PC-9 (cell line): ENCODE measurements at regions not wholly inside any gene's neighbourhood (a gene's known extent, or its start where the extent isn't known, plus 50 kb on each side); places are given as distances from the start of the nearest gene placed in this dataset.

Experiments
- BruUV-seq: library from RNA; stranded (reverse); fragments of 400-500 nt; replicated peaks from 2 replicates; lab custom pipeline; 2021; lab: Mats Ljungman, UMichigan
- CTCF ChIA-PET: fragments of 300-600 bp; sonication (Branson Sonifier 250); formaldehyde crosslinking; loops from one replicate; lab custom pipeline; 2022; ENCODE audit warnings: antibody characterized with exemption; lab: Charles Lee
- POLR2A ChIA-PET: fragments of 300-600 bp; sonication (Branson Sonifier 250); formaldehyde crosslinking; loops from one replicate; lab custom pipeline; 2022; ENCODE audit warnings: antibody characterized with exemption; ENCODE audit not compliant: unreplicated experiment; lab: Charles Lee
- DNase-seq, 2 experiments: peaks; one replicate each; pipeline versions ENCODE4 v3.0.0 to v3.0.0-alpha.2; 2015 to 2022; ENCODE audit warnings: mixed read lengths in 1 of 2
- H2AFZ ChIP-seq: fragments of 200-600 bp; sonication (generic); 2 replicates; pipeline ENCODE4 v1.8.1; 2017; ENCODE audit warnings: antibody characterized with exemption
- H3F3A ChIP-seq: fragments of 200-600 bp; sonication (generic); 2 replicates; pipeline ENCODE4 v1.8.1; 2017; ENCODE audit warnings: antibody characterized with exemption, mild to moderate bottlenecking, low read depth; ENCODE audit not compliant: insufficient read depth
- H3K27ac ChIP-seq: fragments of 200-600 bp; sonication (generic); 2 replicates; pipeline ENCODE4 v1.6.1; 2016; ENCODE audit warnings: mixed run types
- H3K27me3 ChIP-seq: fragments of 200-600 bp; sonication (generic); 2 replicates; pipeline ENCODE4 v1.6.1; 2016; ENCODE audit warnings: low read depth, mixed run types; ENCODE audit not compliant: insufficient read depth
- H3K36me3 ChIP-seq: fragments of 200-600 bp; sonication (generic); 2 replicates; pipeline ENCODE4 v1.6.1; 2016; ENCODE audit warnings: low read depth, mixed run types
- H3K4me1 ChIP-seq: fragments of 200-600 bp; sonication (generic); replicated peaks from 2 replicates; pipeline ENCODE4 v1.6.1; 2016; ENCODE audit warnings: mixed run types; ENCODE audit not compliant: insufficient read depth
- H3K4me2 ChIP-seq: fragments of 200-600 bp; sonication (generic); 2 replicates; pipeline ENCODE4 v1.6.1; 2017; ENCODE audit warnings: mixed run types
- H3K4me3 ChIP-seq: fragments of 200-600 bp; sonication (generic); 2 replicates; pipeline ENCODE4 v1.6.1; 2016; ENCODE audit warnings: mixed run types
- H3K79me2 ChIP-seq: fragments of 200-600 bp; sonication (generic); 2 replicates; pipeline ENCODE4 v1.6.1; 2017; ENCODE audit warnings: low read depth, mixed run types
- H3K9me2 ChIP-seq: fragments of 200-600 bp; sonication (generic); 2 replicates; pipeline ENCODE4 v1.8.1; 2017; ENCODE audit warnings: mild to moderate bottlenecking; ENCODE audit not compliant: insufficient read depth
- H3K9me3 ChIP-seq: fragments of 200-600 bp; sonication (generic); 2 replicates; pipeline ENCODE4 v1.8.1; 2016; ENCODE audit warnings: low read depth; ENCODE audit not compliant: insufficient read depth
- H4K20me1 ChIP-seq: fragments of 200-600 bp; sonication (generic); 2 replicates; pipeline ENCODE4 v1.8.1; 2017; ENCODE audit not compliant: insufficient read depth
- CTCF ChIP-seq: fragments of 200-600 bp; sonication (generic); conservative IDR thresholded peaks from 2 replicates; pipeline ENCODE4 v1.6.1; 2017; ENCODE audit warnings: mixed run types, antibody characterized with exemption, mild to moderate bottlenecking, moderate library complexity
- EZH2 ChIP-seq: fragments of 200-600 bp; sonication (generic); IDR thresholded peaks from 2 replicates; pipeline ENCODE4 v1.8.0; 2017; ENCODE audit warnings: antibody characterized with exemption, low read depth
- intact Hi-C: fragments of 100-400 bp; cut with micrococcal nuclease; formaldehyde crosslinking; loops from one replicate; pipeline ENCODE4 v1.10.0; 2022; ENCODE audit not compliant: unreplicated experiment

- no peak for DNase-seq
- ChIA-PET CTCF (no interaction called here), POLR2A (no interaction called here)
- H3K4me2 ChIP-seq: no peak overlapping the region
- no peaks in the 10 kb centered on the region for H3K4me1 ChIP-seq
- H3K36me3 ChIP-seq: no peaks in the 10 kb centered on the region
- intact Hi-C loops: no loop called here
- H2AFZ ChIP-seq: no peak overlapping the region
- H3K9me2 ChIP-seq: no peaks in the 10 kb centered on the region
- H3K79me2 ChIP-seq: no peaks in the 10 kb centered on the region
- no TSS peak for BruUV-seq
- no peak overlapping the region for H3K4me3 ChIP-seq
- no peaks in the 10 kb centered on the region for H3K9me3 ChIP-seq
- no peak for TF ChIP-seq CTCF
- TF ChIP-seq EZH2: no peak
- no peaks in the 10 kb centered on the region for H4K20me1 ChIP-seq
- no peak overlapping the region for H3K27ac ChIP-seq
- H3F3A ChIP-seq: no peaks in the 10 kb centered on the region
- no peaks in the 10 kb centered on the region for H3K27me3 ChIP-seq
Observed at GRCh38 chr3:82839871-82840270, 1078.4 kb upstream of the GBE1 start.

DNA sequence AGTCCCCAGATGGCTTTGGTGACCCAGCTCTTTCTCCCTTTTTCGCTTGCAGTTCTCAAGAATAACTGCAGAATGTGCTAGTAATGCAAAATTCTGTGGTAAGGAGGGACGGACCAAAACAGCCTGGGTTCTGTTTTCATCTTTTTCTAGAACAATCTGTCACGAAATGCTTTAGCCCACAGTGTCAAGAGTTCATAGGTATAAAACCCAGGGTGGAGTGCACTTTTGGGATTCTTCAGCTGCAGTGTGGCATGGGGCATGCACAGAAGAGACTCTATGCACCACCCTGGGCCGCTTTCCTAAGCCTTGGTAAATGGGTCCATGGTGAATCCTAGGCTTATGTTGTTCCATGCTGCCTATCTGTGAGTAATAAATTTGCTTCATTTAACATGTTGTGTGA is 1072.7 kb upstream of the GBE1 start:
- intact Hi-C loops: no loop called here
- no peak overlapping the region for H2AFZ ChIP-seq
- H3K9me2 ChIP-seq: no peaks in the 10 kb centered on the region
- H3K4me1 ChIP-seq: no peaks in the 10 kb centered on the region
- BruUV-seq: no TSS peak
- H3K9me3 ChIP-seq: no peaks in the 10 kb centered on the region
- no peak overlapping the region for H3K27ac ChIP-seq
- ChIA-PET CTCF (no interaction called here), POLR2A (no interaction called here)
- H3K4me3 ChIP-seq: no peak overlapping the region
- H3K79me2 ChIP-seq: no peaks in the 10 kb centered on the region
- no peak for DNase-seq
- H3K4me2 ChIP-seq: no peak overlapping the region
- no peaks in the 10 kb centered on the region for H3F3A ChIP-seq
- no peaks in the 10 kb centered on the region for H3K36me3 ChIP-seq
- no peak for TF ChIP-seq CTCF
- no peak for TF ChIP-seq EZH2
- H4K20me1 ChIP-seq: no peaks in the 10 kb centered on the region
- no peaks in the 10 kb centered on the region for H3K27me3 ChIP-seq

DNA sequence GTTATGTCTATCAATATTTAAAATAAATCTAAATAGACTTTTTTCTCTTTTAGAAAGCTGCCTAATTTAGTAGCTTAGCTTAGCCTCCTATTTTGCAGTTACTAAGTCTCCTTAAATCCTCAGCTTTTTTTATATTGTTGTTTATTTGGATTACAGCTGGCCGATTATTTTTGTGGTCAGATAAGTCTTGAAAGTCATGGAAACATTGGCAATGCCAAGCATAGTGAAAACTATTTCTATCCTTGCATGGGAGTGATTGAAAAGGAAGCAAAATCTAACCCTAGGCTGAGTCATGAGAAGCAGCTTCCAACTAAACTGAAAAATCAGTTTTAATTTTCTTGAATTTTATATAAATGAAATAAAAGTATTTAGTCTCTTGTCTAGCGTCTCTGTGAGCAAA is 1063.0 kb upstream of the GBE1 start:
- H3K27ac ChIP-seq: no peak overlapping the region
- no peak overlapping the region for H3K4me3 ChIP-seq
- no peaks in the 10 kb centered on the region for H3K79me2 ChIP-seq
- H4K20me1 ChIP-seq: no peaks in the 10 kb centered on the region
- no TSS peak for BruUV-seq
- no peak for DNase-seq
- H2AFZ ChIP-seq: no peak overlapping the region
- no peaks in the 10 kb centered on the region for H3K4me1 ChIP-seq
- intact Hi-C loops: no loop called here
- CTCF ChIA-PET: no interaction called here
- POLR2A ChIA-PET: no interaction called here
- no peak for TF ChIP-seq EZH2
- no peak for TF ChIP-seq CTCF
- no peaks in the 10 kb centered on the region for H3K27me3 ChIP-seq
- H3F3A ChIP-seq: no peaks in the 10 kb centered on the region
- H3K4me2 ChIP-seq: no peak overlapping the region
- no peaks in the 10 kb centered on the region for H3K9me2 ChIP-seq
- no peaks in the 10 kb centered on the region for H3K9me3 ChIP-seq
- no peaks in the 10 kb centered on the region for H3K36me3 ChIP-seq
